Parathyroid adenoma (tissue), 2 donors: ENCODE measurements at regions not wholly inside any gene's neighbourhood (a gene's known extent, or its start where the extent isn't known, plus 50 kb on each side); places are given as distances from the start of the nearest gene placed in this dataset.

ENCODE experiments used
- H2AFZ ChIP-seq: fragments of 300-600 bp; sonication (generic); one replicate; pipeline ENCODE4 v1.7.0; 2017; ENCODE audit warnings: antibody characterized with exemption, mild to moderate bottlenecking
- H3K27ac ChIP-seq: fragments of 300-600 bp; sonication (generic); one replicate; pipeline ENCODE4 v1.7.0; 2017
- H3K27me3 ChIP-seq: fragments of 300-600 bp; sonication (generic); one replicate; pipeline ENCODE4 v1.7.0; 2017; ENCODE audit warnings: low read length; ENCODE audit not compliant: control insufficient read depth, insufficient read depth
- H3K36me3 ChIP-seq: fragments of 300-600 bp; sonication (generic); one replicate; pipeline ENCODE4 v1.7.0; 2017; ENCODE audit warnings: low read length; ENCODE audit not compliant: control insufficient read depth, insufficient read depth
- H3K4me1 ChIP-seq: fragments of 300-600 bp; sonication (generic); one replicate; pipeline ENCODE4 v1.7.0; 2017; ENCODE audit warnings: control low read depth
- H3K4me2 ChIP-seq: fragments of 300-600 bp; sonication (generic); one replicate; pipeline ENCODE4 v1.7.0; 2017; ENCODE audit warnings: low read length
- H3K4me3 ChIP-seq: fragments of 300-600 bp; sonication (generic); one replicate; pipeline ENCODE4 v1.7.0; 2017; ENCODE audit warnings: low read depth, low read length
- H3K79me2 ChIP-seq: fragments of 300-600 bp; sonication (generic); one replicate; pipeline ENCODE4 v1.7.0; 2017; ENCODE audit warnings: control low read depth
- H3K9ac ChIP-seq: fragments of 300-600 bp; sonication (generic); one replicate; pipeline ENCODE4 v1.7.0; 2017; ENCODE audit warnings: mild to moderate bottlenecking
- H3K9me3 ChIP-seq: fragments of 300-600 bp; sonication (generic); one replicate; pipeline ENCODE4 v1.7.0; 2017; ENCODE audit warnings: low read length; ENCODE audit not compliant: control insufficient read depth
- CTCF ChIP-seq: fragments of 300-600 bp; sonication (generic); IDR thresholded peaks from one replicate; pipeline ENCODE4 v1.7.0; 2017; ENCODE audit warnings: antibody characterized with exemption, mild to moderate bottlenecking
- donor health status: primary hyperparathyroidism.

- TF ChIP-seq CTCF: no peak
- no peaks in the 10 kb centered on the region for H3K9me3 ChIP-seq
- H3K4me2 ChIP-seq: no peak overlapping the region
- H3K4me1 ChIP-seq: no peaks in the 10 kb centered on the region
- H3K27me3 ChIP-seq: no peaks in the 10 kb centered on the region
- H3K36me3 ChIP-seq: no peaks in the 10 kb centered on the region
- no peak overlapping the region for H3K9ac ChIP-seq
- no peak overlapping the region for H2AFZ ChIP-seq
- no peak overlapping the region for H3K4me3 ChIP-seq
- no peaks in the 10 kb centered on the region for H3K79me2 ChIP-seq
- no peak overlapping the region for H3K27ac ChIP-seq
These were observed 735.0 kb downstream of the PDCD6IP start for GRCh38 chr3:34533451-34533850.

- Histone ChIP-seq H3K9ac (no peak overlapping the region), H2AFZ (no peak overlapping the region), H3K36me3 (no peaks in the 10 kb centered on the region), H3K4me1 (no peaks in the 10 kb centered on the region), H3K4me2 (no peak overlapping the region), H3K27ac (no peak overlapping the region), H3K79me2 (no peaks in the 10 kb centered on the region), H3K27me3 (no peaks in the 10 kb centered on the region), H3K4me3 (no peak overlapping the region), H3K9me3 (no peaks in the 10 kb centered on the region)
- no peak for TF ChIP-seq CTCF
These were observed 735.6 kb downstream of the PDCD6IP start for GRCh38 chr3:34534013-34534412.

GRCh38 chr3:34544136-34544535 lies 745.7 kb downstream of the PDCD6IP start:
- Histone ChIP-seq H3K27ac (no peak overlapping the region), H3K9ac (no peak overlapping the region), H2AFZ (no peak overlapping the region), H3K4me1 (no peaks in the 10 kb centered on the region), H3K27me3 (no peaks in the 10 kb centered on the region), H3K4me2 (no peak overlapping the region), H3K9me3 (no peaks in the 10 kb centered on the region), H3K36me3 (no peaks in the 10 kb centered on the region), H3K4me3 (no peak overlapping the region), H3K79me2 (no peaks in the 10 kb centered on the region)
- TF ChIP-seq CTCF: no peak

- Histone ChIP-seq H3K27me3 (no peaks in the 10 kb centered on the region), H3K79me2 (no peaks in the 10 kb centered on the region), H3K9me3 (no peaks in the 10 kb centered on the region), H3K36me3 (no peaks in the 10 kb centered on the region), H2AFZ (no peak overlapping the region), H3K4me2 (no peak overlapping the region), H3K27ac (no peak overlapping the region), H3K9ac (no peak overlapping the region), H3K4me1 (no peaks in the 10 kb centered on the region), H3K4me3 (no peak overlapping the region)
- no peak for TF ChIP-seq CTCF
These were observed 749.0 kb downstream of the PDCD6IP start for GRCh38 chr3:34547297-34547920.

GRCh38 chr3:34567266-34567665 lies 768.8 kb downstream of the PDCD6IP start:
- no peak overlapping the region for H3K9ac ChIP-seq
- H3K4me3 ChIP-seq: no peak overlapping the region
- H3K79me2 ChIP-seq: no peaks in the 10 kb centered on the region
- no peaks in the 10 kb centered on the region for H3K27me3 ChIP-seq
- peaks cover 4% of the 10 kb centered on the region for H3K9me3 ChIP-seq
- H3K4me2 ChIP-seq: no peak overlapping the region
- TF ChIP-seq CTCF: no peak
- H2AFZ ChIP-seq: no peak overlapping the region
- H3K27ac ChIP-seq: no peak overlapping the region
- no peaks in the 10 kb centered on the region for H3K4me1 ChIP-seq
- H3K36me3 ChIP-seq: no peaks in the 10 kb centered on the region
